Stimulated activated naive CD4-positive, alpha-beta T cell treated with Interleukin-2 at 50 U/mL for 16 hours (primary cell): ENCODE measurements at regions not wholly inside any gene's neighbourhood (a gene's known extent, or its start where the extent isn't known, plus 50 kb on each side); places are given as distances from the start of the nearest gene placed in this dataset.

Source experiments
- DNase-seq: peaks from one replicate; lab custom pipeline; 2025; lab: John Stamatoyannopoulos, UW

- DNase-seq: no peak
These were observed 287.2 kb downstream of the RNF144B start for GRCh38 chr6:18674346-18674745.

DNA sequence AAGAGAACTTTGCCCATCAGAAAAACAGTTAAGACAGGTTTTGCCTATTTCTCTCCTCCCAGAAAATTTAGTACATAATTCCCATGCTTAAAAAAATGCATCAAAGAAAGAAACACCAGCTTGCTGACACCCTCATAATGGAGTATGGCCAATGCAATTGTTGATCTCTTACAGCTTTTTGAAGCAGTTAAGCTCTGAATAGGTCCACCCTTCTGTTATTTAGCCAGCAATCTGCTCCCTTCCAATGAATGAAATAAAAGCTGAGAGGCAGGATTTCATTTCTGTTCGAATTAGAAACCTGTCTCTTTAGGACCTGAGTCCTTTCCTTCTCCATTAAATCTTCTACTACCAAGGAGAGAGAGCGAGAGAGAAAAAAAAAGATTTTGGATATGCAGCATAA is 288.7 kb downstream of the RNF144B start:
- no peak for DNase-seq

DNA sequence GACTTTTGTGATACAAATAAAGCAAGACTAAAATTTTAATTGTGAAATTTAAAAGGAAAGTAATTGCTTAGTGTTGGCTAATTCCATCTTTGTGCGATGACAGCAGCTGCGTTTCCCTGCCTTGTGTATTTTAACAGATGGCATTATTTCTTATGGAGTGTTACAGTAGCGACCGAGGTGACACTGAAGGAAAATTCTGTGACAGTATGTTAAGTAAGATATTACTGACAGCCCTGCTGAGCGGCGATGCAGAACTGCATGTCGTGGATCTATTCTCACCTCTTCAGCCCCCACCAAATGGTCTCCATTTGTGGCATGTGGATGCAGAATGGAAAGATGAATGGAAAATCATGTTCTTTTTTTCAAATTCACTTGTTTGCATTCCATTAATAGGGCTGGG is 289.4 kb downstream of the RNF144B start:
- no peak for DNase-seq

- DNase-seq: no peak
These were observed 293.7 kb downstream of the RNF144B start for GRCh38 chr6:18680842-18681241.

DNA sequence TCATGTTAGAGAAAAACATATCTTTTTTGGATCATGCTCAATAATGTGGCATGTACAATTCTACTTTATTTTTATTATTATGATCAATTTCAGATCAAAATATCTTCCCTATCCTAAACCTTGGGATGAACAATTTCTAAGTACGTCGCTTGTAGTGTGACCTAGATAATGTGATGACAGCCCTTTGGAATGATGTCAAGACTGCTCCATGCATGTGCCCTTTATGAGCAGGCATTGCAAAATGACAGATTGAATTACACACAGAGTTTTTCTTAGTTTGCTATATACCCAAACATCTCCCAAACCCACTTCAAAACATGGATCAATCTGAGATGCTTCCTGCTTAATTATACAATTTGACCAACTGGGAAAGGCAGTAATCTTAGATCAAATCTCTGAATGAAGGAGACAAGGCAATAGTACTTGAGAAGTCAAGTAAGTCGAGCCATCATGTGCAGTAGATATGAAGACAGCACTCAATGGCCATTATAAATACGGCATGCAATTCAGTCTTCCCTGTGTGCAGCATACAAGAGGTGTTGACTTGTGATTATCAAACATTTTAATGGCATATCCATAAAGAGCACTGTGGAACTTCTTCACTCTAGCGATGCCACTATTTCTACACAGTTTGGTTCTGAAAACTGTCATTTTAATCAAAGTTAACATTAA is 294.8 kb downstream of the RNF144B start:
- no peak for DNase-seq

- DNase-seq: no peak
These were observed 297.2 kb downstream of the RNF144B start for GRCh38 chr6:18684343-18684742.

GRCh38 chr6:18692929-18693685 is 306.0 kb downstream of the RNF144B start:
- no peak for DNase-seq

DNA sequence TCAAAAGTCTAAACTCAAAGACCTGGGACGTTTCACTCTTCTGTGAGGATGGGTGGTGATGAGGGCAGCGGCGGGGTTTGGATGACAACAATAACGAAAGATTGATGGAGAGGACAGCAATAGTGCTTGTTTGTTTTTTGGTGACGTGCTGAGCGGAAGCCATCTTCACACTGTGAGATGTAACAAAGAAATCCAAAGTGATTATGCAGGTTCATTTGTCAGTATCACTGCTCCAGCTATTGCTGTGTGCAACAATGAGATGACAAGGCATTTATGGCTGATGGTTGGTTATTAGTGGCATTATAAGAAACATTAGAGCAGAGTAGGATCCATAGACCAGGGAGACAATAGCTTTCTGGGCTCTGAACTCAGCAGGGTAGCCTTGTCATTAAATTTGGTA is 306.7 kb downstream of the RNF144B start:
- DNase-seq: no peak

DNA sequence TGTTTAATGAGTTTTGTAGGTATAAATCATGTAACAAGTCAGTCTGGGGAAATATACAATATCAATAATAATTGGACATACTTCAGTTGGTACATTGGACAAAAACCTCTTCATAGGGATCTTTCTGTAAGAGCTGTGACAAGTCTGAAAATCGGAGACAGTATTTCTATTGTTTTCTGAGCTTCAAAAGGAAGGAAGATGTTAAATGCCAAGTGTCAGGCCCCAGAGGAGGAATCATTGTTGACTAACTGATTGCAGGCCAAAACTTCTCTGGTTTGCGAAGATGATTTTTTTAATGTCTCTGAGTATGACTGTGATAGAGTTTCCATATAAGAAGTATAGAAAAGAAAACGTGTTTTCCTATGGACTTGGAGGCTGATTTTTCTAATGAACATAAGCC is 316.4 kb downstream of the RNF144B start:
- DNase-seq: no peak

GRCh38 chr6:18707714-18708439 is 320.7 kb downstream of the RNF144B start:
- DNase-seq: no peak

DNA sequence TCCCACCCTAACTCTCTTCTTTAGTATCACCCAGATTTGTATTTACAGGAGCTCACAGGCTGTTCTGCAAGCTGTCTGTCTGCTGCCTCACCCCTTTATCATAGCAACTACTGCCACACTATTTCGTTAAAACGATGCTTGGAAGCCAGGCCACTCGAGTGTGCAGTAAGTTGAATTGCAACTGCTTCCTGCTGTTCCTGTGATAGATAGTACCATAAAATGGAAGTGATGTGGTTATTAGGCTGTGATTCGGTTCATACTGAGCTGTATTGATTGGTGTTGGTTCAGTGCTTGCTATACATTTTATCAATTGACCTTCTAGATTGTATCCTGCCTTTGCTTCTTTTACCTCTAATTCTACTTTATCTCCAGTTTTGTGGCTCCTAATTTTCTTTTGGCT is 325.4 kb downstream of the RNF144B start:
- no peak for DNase-seq

DNA sequence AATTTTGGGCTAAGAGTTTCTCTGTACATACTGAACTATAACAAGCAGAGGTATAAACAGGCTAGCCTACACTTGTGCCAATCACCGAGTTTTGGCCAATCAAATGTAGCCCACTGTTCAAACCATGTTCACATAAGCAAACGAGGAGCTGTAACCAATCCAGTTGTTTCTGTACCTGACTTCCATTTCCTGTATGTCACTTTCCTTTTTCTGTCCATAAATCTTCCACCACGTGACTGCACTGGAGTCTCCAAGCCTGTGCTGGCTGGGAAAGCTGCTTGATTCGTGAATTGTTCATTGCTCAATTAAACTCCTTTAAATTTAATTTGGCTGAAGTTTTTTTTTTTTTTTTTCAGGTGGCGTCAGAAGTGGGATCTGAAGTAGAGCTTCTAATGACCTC is 332.9 kb downstream of the RNF144B start:
- DNase-seq: no peak

GRCh38 chr6:18724056-18724455 is 336.9 kb downstream of the RNF144B start:
- no peak for DNase-seq

- DNase-seq: no peak
These were observed 338.3 kb downstream of the RNF144B start for GRCh38 chr6:18725449-18725848.

- DNase-seq: no peak
These were observed 346.9 kb downstream of the RNF144B start for GRCh38 chr6:18733921-18734550.

- no peak for DNase-seq
These were observed 354.6 kb downstream of the RNF144B start for GRCh38 chr6:18741741-18742140.

DNA sequence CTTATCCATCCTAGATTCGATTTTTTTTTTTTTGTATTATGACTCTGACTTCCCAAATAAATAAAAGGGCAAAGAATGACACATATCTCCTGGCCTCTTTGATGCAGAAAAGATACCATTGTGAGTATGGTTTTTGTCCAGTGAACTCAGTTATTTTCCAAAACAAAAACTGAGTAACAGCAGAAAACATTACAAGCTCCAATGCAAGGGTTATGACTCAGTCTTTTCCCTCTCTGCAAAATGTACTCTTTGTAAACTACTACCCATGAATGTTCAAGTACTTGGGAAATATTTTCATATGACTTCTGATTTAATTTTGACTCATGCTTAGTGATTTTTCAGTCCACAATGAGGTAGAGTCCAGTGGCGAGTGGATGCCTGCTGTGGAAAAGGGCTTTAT is 355.3 kb downstream of the RNF144B start:
- no peak for DNase-seq

GRCh38 chr6:18746727-18747126 is 359.6 kb downstream of the RNF144B start:
- DNase-seq: no peak

DNA sequence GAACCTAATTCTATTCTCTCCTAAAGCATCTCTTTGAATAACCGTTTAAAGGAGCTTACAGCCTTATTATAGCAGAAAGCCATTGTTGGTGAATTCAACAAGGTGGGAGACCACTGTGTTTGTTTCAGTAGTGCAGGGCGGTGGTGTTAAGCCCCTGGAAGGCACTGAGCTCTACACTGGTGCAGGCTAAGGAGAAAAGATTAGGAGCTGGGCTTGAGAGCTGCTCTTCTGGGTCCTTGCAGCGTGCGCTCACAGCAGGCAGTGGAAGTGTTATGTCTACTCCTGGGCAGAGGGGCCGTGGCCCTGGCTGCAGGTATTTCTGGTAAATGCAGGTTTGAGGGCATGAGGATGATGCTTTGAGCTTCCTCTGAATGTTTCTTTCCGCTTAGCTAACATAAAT is 361.2 kb downstream of the RNF144B start:
- no peak for DNase-seq

- DNase-seq: no peak
These were observed 365.3 kb downstream of the RNF144B start for GRCh38 chr6:18752278-18753068.

DNA sequence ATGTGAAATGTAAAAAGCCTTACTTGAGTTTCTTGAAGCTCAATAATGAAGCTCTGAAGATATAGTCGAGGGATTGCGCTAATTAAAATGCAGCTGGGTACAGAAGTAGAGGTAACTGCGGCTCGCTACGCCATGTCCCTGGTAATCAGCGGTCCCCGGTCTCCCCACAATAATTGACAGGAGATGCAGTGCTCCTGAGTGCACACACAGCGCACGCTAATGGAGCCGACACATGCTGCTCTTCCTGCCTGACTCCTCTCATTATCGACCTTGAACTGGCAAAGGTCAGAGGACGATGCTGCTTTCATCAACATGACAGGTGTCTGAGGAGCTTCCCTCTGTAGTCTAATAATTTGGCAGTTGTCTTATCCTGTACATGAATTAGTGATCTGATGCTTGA is 365.9 kb downstream of the RNF144B start:
- no peak for DNase-seq

DNA sequence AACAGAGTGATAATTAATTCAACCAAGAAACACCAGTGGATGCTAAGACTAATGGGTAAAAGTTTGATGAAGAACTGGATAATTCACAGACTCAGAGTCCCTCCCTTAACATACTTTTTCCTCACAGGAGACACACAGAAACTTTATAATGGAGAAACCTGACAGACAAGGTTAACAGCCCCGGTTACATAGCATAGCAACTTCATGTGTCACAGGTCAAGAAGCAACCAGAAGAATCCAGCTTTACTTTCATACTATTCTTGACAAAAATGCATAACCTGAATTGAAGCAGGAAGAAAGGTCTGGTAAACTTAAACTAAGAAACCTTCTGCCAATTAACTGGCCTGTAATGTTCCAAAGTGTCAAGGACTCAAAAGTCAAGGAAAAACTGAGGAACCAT is 375.9 kb downstream of the RNF144B start:
- DNase-seq: no peak
